ENCODE measurements at regions not wholly inside any gene's neighbourhood (a gene's known extent, or its start where the extent isn't known, plus 50 kb on each side); places are given as distances from the start of the nearest gene placed in this dataset.

DNA sequence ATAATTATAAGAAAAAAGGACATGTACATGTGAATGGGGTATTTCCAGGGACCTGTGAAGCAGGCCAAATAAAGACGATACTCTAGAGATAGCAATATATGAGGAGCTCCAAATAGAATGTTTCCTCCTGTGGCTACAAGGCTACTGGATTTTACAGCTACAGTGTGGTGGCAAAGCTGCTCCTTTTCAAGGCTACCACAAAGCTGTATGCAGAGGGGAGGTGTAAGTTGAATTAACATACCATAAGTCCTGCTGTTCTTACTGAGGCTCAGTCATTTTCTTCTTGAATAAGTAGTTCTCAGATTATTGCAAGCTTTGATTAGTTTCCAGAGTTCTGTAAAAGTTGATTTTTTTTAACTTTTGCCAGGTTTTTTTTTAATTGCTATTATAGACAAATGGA is 1184.6 kb upstream of the EPHA6 start (continued):
- no peak for TF ChIP-seq ZBTB26 (tag by site-specific recombination; optimal IDR thresholded peaks at IDR 0.05)
- TF ChIP-seq, protein P1, sequence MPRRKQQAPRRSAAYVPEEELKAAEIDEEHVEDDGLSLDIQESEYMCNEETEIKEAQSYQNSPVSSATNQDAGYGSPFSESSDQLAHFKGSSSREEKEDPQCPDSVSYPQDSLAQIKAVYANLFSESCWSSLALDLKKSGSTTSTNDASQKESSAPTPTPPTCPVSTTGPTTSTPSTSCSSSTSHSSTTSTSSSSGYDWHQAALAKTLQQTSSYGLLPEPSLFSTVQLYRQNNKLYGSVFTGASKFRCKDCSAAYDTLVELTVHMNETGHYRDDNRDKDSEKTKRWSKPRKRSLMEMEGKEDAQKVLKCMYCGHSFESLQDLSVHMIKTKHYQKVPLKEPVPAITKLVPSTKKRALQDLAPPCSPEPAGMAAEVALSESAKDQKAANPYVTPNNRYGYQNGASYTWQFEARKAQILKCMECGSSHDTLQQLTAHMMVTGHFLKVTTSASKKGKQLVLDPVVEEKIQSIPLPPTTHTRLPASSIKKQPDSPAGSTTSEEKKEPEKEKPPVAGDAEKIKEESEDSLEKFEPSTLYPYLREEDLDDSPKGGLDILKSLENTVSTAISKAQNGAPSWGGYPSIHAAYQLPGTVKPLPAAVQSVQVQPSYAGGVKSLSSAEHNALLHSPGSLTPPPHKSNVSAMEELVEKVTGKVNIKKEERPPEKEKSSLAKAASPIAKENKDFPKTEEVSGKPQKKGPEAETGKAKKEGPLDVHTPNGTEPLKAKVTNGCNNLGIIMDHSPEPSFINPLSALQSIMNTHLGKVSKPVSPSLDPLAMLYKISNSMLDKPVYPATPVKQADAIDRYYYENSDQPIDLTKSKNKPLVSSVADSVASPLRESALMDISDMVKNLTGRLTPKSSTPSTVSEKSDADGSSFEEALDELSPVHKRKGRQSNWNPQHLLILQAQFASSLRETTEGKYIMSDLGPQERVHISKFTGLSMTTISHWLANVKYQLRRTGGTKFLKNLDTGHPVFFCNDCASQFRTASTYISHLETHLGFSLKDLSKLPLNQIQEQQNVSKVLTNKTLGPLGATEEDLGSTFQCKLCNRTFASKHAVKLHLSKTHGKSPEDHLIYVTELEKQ (tag by site-specific recombination; IDR thresholded peaks at IDR 0.05; ENCODE audit: borderline replicate concordance): no peak
- TF ChIP-seq, protein P2, sequence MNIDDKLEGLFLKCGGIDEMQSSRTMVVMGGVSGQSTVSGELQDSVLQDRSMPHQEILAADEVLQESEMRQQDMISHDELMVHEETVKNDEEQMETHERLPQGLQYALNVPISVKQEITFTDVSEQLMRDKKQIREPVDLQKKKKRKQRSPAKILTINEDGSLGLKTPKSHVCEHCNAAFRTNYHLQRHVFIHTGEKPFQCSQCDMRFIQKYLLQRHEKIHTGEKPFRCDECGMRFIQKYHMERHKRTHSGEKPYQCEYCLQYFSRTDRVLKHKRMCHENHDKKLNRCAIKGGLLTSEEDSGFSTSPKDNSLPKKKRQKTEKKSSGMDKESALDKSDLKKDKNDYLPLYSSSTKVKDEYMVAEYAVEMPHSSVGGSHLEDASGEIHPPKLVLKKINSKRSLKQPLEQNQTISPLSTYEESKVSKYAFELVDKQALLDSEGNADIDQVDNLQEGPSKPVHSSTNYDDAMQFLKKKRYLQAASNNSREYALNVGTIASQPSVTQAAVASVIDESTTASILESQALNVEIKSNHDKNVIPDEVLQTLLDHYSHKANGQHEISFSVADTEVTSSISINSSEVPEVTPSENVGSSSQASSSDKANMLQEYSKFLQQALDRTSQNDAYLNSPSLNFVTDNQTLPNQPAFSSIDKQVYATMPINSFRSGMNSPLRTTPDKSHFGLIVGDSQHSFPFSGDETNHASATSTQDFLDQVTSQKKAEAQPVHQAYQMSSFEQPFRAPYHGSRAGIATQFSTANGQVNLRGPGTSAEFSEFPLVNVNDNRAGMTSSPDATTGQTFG (tag by site-specific recombination; IDR thresholded peaks at IDR 0.05; ENCODE audit: borderline replicate concordance): no peak

- Histone ChIP-seq H3K4me3 (ENCODE audit: low read depth, low read length) (no peak overlapping the region), H3K9me3 (ENCODE audit: control insufficient read depth, insufficient read depth, low read depth, low read length) (no peaks in the 10 kb centered on the region), H3K4me1 (ENCODE audit: control insufficient read depth, insufficient read depth, low read length) (no peaks in the 10 kb centered on the region), H3K27ac (ENCODE audit: extremely low read depth, low read depth, low read length) (no peak overlapping the region), H3K36me3 (ENCODE audit: control insufficient read depth in 2 of 2, insufficient read depth in 1 of 2, low read length in 2 of 2) (no peaks in the 10 kb centered on the region)
- POLR2A ChIA-PET: no interaction called here
- CTCF ChIA-PET: no interaction called here
- TF ChIP-seq, protein P3, sequence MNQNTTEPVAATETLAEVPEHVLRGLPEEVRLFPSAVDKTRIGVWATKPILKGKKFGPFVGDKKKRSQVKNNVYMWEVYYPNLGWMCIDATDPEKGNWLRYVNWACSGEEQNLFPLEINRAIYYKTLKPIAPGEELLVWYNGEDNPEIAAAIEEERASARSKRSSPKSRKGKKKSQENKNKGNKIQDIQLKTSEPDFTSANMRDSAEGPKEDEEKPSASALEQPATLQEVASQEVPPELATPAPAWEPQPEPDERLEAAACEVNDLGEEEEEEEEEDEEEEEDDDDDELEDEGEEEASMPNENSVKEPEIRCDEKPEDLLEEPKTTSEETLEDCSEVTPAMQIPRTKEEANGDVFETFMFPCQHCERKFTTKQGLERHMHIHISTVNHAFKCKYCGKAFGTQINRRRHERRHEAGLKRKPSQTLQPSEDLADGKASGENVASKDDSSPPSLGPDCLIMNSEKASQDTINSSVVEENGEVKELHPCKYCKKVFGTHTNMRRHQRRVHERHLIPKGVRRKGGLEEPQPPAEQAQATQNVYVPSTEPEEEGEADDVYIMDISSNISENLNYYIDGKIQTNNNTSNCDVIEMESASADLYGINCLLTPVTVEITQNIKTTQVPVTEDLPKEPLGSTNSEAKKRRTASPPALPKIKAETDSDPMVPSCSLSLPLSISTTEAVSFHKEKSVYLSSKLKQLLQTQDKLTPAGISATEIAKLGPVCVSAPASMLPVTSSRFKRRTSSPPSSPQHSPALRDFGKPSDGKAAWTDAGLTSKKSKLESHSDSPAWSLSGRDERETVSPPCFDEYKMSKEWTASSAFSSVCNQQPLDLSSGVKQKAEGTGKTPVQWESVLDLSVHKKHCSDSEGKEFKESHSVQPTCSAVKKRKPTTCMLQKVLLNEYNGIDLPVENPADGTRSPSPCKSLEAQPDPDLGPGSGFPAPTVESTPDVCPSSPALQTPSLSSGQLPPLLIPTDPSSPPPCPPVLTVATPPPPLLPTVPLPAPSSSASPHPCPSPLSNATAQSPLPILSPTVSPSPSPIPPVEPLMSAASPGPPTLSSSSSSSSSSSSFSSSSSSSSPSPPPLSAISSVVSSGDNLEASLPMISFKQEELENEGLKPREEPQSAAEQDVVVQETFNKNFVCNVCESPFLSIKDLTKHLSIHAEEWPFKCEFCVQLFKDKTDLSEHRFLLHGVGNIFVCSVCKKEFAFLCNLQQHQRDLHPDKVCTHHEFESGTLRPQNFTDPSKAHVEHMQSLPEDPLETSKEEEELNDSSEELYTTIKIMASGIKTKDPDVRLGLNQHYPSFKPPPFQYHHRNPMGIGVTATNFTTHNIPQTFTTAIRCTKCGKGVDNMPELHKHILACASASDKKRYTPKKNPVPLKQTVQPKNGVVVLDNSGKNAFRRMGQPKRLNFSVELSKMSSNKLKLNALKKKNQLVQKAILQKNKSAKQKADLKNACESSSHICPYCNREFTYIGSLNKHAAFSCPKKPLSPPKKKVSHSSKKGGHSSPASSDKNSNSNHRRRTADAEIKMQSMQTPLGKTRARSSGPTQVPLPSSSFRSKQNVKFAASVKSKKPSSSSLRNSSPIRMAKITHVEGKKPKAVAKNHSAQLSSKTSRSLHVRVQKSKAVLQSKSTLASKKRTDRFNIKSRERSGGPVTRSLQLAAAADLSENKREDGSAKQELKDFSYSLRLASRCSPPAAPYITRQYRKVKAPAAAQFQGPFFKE (tag by site-specific recombination; IDR thresholded peaks at IDR 0.05; ENCODE audit: borderline replicate concordance): no peak
- TF ChIP-seq ZNF426 (tag by site-specific recombination; IDR thresholded peaks at IDR 0.05) (no peak), ZNF510 (tag by site-specific recombination; IDR thresholded peaks at IDR 0.05; ENCODE audit: insufficient replicate concordance) (no peak), ZNF701 (tag by site-specific recombination; IDR thresholded peaks at IDR 0.05) (no peak), ZNF600 (tag by site-specific recombination; IDR thresholded peaks at IDR 0.05) (no peak), ZNF544 (tag by site-specific recombination; IDR thresholded peaks at IDR 0.05) (no peak), IKZF3 (tag by site-specific recombination; IDR thresholded peaks at IDR 0.05) (no peak), ZNF292 (tag by site-specific recombination; IDR thresholded peaks at IDR 0.05; ENCODE audit: borderline replicate concordance, low read depth) (no peak)
These were observed 1169.1 kb upstream of the EPHA6 start for GRCh38 chr3:95645291-95645690.

Measured in HEK293 (cell line).